Epithelial cell of proximal tubule (primary cell): ENCODE measurements at regions not wholly inside any gene's neighbourhood (a gene's known extent, or its start where the extent isn't known, plus 50 kb on each side); places are given as distances from the start of the nearest gene placed in this dataset.

Experiments used
- DNase-seq: peaks from one replicate; pipeline ENCODE4 v3.0.0-alpha.2; 2011; ENCODE audit warnings: low read depth
- H3K4me3 ChIP-seq: 2 replicates; pipeline ENCODE4 v1.5.1; 2011; ENCODE audit warnings: low read depth, mild to moderate bottlenecking, low read length
- CTCF ChIP-seq: conservative IDR thresholded peaks from 2 replicates; pipeline ENCODE4 v1.5.1; 2012; ENCODE audit warnings: low read depth, mild to moderate bottlenecking, low read length

GRCh38 chr4:174116021-174116420 is 167.4 kb downstream of the FBXO8 start:
- TF ChIP-seq CTCF: no peak
- no peak overlapping the region for H3K4me3 ChIP-seq
- no peak for DNase-seq

DNA sequence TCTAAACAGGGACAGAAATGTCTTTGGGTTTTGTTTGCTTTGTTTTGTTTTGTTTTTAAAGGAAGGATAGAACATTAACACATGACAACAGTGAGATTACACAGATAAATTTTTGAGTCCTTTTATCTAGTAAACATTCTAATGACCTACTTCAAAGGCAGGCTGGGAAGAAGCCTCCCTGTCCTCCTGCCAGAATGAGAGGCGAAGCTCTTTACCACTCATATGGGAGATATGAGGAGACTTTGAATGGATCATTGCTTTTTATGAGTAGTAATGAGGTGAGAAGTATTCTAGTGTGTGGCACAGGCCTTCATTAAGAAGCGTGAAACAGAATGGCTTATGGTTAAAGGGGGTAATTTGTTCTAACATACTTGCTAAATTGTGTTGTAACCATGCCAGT is 172.0 kb downstream of the FBXO8 start:
- H3K4me3 ChIP-seq: no peak overlapping the region
- TF ChIP-seq CTCF: no peak
- DNase-seq: no peak

- DNase-seq: no peak
- H3K4me3 ChIP-seq: no peak overlapping the region
- TF ChIP-seq CTCF: no peak
Observed at GRCh38 chr4:174110180-174110579, 173.3 kb downstream of the FBXO8 start.

- TF ChIP-seq CTCF: no peak
- no peak overlapping the region for H3K4me3 ChIP-seq
- no peak for DNase-seq
Observed at GRCh38 chr4:174107746-174108354, 175.6 kb downstream of the FBXO8 start.

GRCh38 chr4:174105202-174105601 is 178.3 kb downstream of the FBXO8 start:
- TF ChIP-seq CTCF: no peak
- H3K4me3 ChIP-seq: no peak overlapping the region
- DNase-seq: no peak

DNA sequence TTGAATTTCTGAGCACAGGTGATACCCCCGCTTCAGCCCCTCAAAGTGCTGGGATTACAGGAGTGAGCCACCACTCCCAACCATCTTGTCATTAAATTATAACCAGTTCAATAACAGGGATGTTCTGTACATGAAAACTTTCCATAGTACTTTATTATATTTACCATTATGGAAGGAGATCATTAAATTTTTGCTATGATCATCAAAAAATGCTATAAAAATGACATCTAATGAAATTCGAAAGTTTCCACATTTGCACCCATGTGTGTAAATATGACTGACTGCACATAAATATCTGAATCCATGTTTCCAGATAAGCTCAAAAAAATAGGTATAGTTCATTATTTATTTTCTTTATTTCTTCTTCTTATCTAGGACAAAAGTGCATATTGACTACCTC is 182.6 kb downstream of the FBXO8 start:
- H3K4me3 ChIP-seq: no peak overlapping the region
- TF ChIP-seq CTCF: no peak
- no peak for DNase-seq

DNA sequence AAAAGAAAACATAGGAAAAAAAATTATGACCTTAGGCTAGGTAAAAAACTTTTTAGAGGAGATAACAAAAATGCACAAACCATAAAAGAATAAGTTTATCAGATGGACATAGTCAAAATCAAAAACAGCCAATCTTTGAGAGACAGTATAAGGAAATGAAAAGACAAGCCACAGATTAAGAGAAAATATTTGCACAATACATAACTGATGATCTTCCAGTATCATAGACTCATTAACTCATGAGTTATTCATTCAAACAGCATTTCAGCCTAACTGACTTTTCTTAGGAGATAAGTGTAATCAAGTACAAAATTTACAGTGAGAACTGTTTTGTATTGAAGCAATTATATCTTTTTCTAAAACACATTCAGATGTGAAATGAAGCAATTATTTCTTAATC is 183.8 kb downstream of the FBXO8 start:
- no peak for DNase-seq
- H3K4me3 ChIP-seq: no peak overlapping the region
- no peak for TF ChIP-seq CTCF
